ENCODE measurements at regions not wholly inside any gene's neighbourhood (a gene's known extent, or its start where the extent isn't known, plus 50 kb on each side); places are given as distances from the start of the nearest gene placed in this dataset.
"Not testable (repeated sequence)": the region's sequence is repeated elsewhere in the genome, so short reads cannot be mapped to it uniquely, and the experiment has no call there.

GRCh38 chr14:86775896-86776295 lies 1217.1 kb downstream of the GALC start:
- not testable (repeated sequence) for DNase-seq

GRCh38 chr14:86774916-86775315 lies 1218.1 kb downstream of the GALC start:
- DNase-seq: no peak

DNA sequence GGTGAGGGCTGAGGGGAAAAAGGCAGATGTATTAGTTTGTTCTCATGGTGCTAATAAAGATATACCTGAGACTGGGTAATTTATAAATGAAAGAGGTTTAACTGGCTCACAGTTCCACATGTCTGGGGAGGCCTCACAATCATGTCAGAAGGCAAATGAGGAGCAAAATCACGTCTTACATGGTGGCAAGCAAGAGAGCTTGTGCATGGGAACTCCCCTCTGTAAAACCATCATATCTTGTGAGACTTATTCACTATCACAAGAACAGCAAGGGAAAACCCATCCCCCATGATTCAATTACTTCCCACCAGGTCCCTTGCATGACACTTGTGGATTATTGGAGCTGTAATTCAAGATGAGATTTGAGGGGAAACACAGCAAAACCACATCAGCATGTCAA lies 1220.9 kb downstream of the GALC start:
- DNase-seq: no peak

DNA sequence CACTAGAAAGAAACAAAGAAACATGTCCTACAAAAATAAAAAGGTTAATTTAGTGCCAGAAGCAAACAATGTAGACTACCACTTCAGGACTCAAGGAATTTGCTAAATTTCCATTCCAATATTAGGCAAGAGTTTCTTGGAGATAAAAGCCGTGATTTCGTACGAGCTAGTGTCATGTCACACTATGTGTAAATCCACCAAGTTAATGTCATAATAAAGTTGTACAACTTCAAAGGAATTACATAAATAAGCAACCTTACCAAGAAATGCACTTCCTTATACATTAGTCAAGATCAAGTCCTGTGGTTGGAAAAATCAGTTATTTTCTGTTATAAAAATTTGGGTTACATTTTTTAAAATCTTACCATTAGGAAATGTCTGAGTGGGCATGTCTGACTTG lies 1222.8 kb downstream of the GALC start:
- DNase-seq: no peak

DNA sequence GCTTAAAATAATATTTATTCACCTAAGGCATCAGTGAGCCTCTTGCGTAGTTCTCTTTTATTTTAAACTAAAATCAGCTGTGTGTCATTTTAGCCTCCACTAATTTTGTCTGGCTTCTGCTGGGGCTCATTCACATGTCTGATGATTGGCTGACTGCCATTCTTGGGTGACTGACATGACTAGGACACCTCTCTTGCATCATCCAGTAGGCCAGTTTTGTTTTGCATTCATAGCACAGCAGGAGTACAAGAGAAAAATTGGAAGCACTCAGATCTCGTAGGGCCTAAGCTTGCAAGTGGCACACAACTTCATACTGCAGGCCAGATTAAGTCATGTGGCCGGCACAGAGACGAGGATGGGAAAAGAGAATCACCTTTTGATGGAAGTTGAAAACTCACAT lies 1226.5 kb downstream of the GALC start:
- DNase-seq: peak; percentile 29

GRCh38 chr14:86761611-86762010 lies 1231.4 kb downstream of the GALC start:
- DNase-seq: no peak

DNA sequence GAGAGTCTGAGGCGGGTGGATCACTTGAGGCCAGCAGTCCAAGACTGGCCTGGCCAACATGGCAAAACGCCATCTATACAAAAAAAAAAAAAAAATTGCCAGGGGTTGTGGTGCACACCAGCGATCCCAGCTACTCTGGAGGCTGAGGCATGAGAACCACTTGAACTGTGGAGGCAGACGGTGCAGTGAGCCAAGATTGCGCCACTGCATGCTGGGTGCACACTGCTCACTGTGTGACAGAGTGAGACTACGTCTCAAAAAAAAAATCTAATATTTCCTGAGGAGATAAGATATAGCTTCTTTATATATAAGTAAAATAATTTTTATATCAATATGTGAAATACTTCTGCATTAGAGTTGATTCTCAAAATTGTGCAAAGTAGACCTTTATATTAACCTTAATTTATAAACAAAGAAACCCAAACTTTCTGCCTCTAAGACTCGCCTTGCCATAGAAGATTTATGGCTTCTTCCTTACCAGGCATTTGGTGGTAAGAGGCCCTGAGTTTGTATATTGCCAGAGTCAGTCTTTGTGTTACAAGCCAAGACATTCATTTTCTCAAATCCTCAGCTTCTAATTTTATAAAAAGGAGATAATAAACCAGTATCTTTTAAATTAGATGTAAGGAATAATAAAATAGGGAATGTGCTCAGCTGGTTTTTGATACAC lies 1226.7 kb downstream of the FLRT2 start:
- no peak for DNase-seq

DNA sequence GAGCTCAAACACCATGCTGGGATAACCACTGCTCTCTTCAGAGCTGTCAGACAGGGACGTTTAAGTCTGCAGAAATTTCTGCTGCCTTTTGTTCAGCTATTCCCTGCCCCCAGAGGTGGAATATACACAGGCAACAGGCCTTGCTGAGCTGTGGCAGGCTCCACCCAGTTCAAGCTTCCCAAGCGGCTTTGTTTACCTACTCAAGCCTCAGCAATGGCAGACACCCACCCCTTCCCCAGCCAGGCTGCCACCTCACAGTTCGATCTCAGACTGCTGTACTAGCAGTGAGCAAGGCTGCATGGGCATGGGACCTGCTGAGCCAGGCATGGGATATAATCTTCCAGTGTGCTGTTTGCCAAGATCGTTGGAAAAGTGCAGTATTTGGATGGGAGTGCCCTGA lies 1220.5 kb downstream of the FLRT2 start:
- DNase-seq: not testable (repeated sequence)

- no peak for DNase-seq
These were observed 1209.8 kb downstream of the FLRT2 start for GRCh38 chr14:86739761-86740160.

DNA sequence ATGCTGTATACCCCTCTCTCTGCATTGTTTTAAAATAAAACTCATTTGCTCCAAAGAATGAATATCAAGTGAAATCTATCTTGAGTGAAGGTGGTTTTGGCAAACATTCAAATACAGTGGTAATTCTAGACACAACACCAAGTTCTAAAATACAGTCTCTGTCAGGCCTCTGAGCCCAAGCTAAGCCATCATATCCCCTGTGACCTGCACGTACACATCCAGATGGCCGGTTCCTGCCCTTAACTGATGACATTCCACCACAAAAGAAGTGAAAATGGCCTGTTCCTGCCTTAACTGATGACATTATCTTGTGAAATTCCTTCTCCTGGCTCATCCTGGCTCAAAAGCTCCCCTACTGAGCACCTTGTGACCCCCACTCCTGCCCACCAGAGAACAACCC lies 1201.5 kb downstream of the FLRT2 start:
- not testable (repeated sequence) for DNase-seq

GRCh38 chr14:86723254-86723624 lies 1193.3 kb downstream of the FLRT2 start:
- no peak for DNase-seq

GRCh38 chr14:86722612-86723253 lies 1192.8 kb downstream of the FLRT2 start:
- DNase-seq: no peak

DNA sequence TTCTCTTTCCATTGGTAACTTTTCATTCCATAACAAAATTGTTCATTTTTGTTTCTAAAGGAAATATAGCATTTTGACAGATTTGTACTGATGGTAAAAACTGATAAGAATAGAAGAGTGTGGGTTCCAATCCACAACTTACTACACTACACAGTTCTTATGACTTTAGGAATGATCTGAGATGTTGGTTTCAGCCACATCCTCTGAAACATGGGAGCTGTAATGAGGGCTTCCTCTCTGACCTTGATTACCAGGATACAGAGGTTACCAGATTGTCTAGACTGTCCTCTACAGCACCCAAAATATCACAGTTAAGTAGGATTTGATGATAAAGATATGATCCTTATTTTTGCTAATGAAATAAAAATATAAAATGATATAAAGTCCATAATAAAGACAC lies 1184.6 kb downstream of the FLRT2 start:
- no peak for DNase-seq

DNA sequence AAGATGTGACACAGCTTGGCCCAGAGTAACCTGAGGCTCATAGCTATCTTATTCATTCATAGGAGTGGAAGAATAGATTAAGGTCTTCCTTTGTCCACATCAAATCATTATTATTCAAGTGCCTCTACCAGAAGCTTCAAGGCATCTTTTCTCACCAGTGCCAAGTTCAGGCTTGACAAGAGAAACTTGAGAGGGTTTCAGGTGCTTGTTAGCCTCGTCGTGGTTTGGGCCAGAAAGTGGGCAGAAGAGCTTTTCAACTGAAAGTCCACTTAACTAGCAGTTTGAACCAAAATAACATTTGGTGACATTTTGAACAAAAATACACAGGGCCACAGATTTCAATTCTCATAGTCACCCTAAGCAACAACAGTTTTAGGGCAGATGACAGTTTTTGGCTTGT lies 1184.2 kb downstream of the FLRT2 start:
- no peak for DNase-seq

GRCh38 chr14:86712727-86713126 lies 1182.8 kb downstream of the FLRT2 start:
- no peak for DNase-seq

DNA sequence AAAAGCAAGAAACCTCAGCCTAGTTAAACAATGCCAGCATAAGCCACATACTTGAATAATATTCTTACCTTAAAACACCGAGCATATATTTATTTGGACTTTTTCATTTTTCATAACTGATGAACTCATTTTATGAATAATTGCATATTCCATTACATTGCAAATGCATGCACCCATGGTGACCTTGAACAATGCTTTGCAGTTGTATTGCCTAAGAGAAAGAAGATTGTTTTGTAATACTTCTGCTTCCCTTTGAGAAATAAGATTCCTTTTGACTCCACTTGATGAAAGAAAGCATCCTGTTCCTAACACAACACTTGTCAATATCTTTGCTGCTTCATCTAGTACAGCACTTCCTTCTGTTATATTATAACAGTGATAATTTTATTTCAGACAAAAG lies 1182.2 kb downstream of the FLRT2 start:
- no peak for DNase-seq

- DNase-seq: no peak
These were observed 1178.9 kb downstream of the FLRT2 start for GRCh38 chr14:86708846-86709339.

DNA sequence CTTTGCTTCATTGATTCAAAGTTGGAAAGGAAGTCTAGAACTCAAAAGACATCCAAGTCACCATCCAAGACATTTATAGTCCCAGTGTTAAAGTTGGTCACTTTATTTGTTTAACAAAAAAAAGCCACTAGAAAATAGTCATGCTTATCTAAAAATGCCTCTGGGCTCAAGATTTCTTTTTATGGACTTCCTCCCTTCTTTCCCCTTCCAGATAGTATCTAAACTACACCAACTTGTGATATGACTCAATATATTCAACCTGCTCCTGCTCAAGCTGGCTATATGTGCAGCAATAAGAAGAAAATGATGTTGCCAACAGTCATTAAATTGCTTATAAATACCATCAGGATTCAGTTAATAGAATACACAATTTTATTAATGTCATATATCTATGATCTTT lies 1177.1 kb downstream of the FLRT2 start:
- DNase-seq: no peak

DNA sequence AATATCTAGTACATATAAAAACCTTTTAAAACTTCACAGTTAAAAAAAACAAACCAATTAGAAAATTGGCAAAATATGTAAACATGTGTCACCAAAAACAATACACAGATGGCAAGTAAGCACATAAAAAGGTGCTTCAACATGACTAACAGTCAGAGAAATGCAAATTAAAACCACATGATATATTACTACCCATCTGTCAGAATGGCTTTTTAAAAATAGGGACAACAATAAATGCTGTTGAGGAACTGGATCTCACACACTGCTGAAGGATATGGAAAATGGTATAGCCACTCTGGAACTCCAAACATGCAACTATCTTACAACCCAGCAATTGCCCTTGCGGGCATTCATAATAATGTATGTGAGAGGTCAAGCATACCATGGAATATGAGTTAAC lies 1153.6 kb downstream of the FLRT2 start:
- no peak for DNase-seq

DNA sequence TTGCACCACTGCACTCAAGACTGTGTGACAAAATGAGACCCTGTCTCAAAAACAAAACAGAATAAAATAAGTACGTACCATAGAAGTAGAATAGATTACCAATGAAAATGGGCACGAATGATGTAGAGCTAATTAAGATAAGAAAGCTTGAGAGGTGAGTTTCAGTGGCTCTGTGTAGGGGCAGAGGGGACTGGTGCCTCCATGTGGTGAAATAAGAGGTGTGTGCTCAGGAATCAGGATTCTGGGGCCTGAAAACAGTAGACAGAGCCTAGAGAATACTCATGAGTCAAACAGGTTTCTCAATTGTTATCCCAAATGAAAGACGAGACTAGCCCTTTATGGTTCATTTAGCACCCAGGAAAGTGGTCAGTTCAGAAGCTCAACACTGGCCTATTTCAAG lies 1145.1 kb downstream of the FLRT2 start:
- DNase-seq: no peak

DNA sequence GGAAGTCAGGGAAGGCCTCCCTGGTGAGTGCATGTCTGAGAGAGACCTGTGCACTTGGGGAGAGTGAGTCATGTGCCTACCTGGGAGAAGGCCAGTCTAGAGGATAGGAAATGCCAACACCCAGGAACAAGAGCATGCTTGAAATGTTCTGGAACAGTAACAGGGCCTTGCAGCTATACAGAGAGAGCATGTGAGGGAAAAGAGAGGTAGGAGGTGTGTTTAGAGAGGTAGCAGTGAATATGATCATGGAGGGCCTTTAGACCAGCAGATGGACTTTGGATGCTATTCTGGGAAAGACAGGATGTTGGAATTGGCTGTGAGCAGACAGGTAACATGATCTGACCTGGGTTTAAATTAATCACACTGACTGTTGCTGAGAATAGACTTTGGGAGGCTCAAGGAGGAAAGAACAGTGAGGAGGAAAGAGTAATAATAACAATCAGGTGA lies 1143.6 kb downstream of the FLRT2 start:
- DNase-seq: no peak

- no peak for DNase-seq
These were observed 1142.1 kb downstream of the FLRT2 start for GRCh38 chr14:86672080-86672479.

GRCh38 chr14:86665975-86666374 lies 1136.0 kb downstream of the FLRT2 start:
- DNase-seq: no peak

GRCh38 chr14:86662334-86662733 lies 1132.4 kb downstream of the FLRT2 start:
- no peak for DNase-seq

Measured in NCI-H345 (cell line).